ENCODE measurements at regions not wholly inside any gene's neighbourhood (a gene's known extent, or its start where the extent isn't known, plus 50 kb on each side); places are given as distances from the start of the nearest gene placed in this dataset.

DNA sequence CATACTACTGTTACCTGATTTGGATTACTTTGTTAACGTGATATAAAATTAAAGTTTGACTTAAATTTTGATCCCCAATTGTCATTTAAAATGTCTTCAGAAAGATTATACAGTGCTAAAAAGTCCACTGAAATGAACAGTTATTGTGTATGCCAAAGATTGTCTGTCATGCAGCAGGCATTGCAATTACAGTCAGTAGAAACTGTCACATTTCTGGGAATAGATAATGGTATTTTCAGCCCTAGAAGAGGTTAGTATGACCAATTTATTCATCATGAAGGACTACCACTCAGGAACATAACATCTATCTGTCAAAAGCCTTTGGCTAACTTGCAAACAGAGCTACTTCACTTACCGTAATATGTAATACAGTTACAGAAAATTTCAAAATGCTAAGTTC, 852.5 kb upstream of the TENM4 start (continued):
- no peak for TF ChIP-seq OSR1 (CRISPR knock-in tag; IDR thresholded peaks at IDR 0.05)
- TF ChIP-seq ZNF8 (CRISPR knock-in tag; IDR thresholded peaks at IDR 0.05): no peak
- no peak for TF ChIP-seq RARB (CRISPR knock-in tag; IDR thresholded peaks at IDR 0.05)
- TF ChIP-seq, protein P1, sequence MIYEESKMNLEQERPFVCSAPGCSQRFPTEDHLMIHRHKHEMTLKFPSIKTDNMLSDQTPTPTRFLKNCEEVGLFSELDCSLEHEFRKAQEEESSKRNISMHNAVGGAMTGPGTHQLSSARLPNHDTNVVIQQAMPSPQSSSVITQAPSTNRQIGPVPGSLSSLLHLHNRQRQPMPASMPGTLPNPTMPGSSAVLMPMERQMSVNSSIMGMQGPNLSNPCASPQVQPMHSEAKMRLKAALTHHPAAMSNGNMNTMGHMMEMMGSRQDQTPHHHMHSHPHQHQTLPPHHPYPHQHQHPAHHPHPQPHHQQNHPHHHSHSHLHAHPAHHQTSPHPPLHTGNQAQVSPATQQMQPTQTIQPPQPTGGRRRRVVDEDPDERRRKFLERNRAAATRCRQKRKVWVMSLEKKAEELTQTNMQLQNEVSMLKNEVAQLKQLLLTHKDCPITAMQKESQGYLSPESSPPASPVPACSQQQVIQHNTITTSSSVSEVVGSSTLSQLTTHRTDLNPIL (CRISPR knock-in tag; IDR thresholded peaks at IDR 0.05; ENCODE audit: low read depth): no peak
- no peak for TF ChIP-seq POU6F1 (CRISPR knock-in tag; IDR thresholded peaks at IDR 0.05; ENCODE audit: borderline replicate concordance, low read depth)
- TF ChIP-seq ZNF70 (CRISPR knock-in tag; IDR thresholded peaks at IDR 0.05): no peak
- no peak for TF ChIP-seq ZFP30 (CRISPR knock-in tag; IDR thresholded peaks at IDR 0.05)

- ATAC-seq: no peak
- TF ChIP-seq ESRRG (CRISPR knock-in tag; IDR thresholded peaks at IDR 0.05): no peak
- TF ChIP-seq, protein P2, sequence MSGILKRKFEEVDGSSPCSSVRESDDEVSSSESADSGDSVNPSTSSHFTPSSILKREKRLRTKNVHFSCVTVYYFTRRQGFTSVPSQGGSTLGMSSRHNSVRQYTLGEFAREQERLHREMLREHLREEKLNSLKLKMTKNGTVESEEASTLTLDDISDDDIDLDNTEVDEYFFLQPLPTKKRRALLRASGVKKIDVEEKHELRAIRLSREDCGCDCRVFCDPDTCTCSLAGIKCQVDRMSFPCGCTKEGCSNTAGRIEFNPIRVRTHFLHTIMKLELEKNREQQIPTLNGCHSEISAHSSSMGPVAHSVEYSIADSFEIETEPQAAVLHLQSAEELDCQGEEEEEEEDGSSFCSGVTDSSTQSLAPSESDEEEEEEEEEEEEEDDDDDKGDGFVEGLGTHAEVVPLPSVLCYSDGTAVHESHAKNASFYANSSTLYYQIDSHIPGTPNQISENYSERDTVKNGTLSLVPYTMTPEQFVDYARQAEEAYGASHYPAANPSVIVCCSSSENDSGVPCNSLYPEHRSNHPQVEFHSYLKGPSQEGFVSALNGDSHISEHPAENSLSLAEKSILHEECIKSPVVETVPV (CRISPR knock-in tag; IDR thresholded peaks at IDR 0.05): no peak
- TF ChIP-seq ZFP3 (CRISPR knock-in tag; IDR thresholded peaks at IDR 0.05): no peak
- TF ChIP-seq ZNF70 (CRISPR knock-in tag; IDR thresholded peaks at IDR 0.05): no peak
- no peak for TF ChIP-seq TOX (CRISPR knock-in tag; IDR thresholded peaks at IDR 0.05; ENCODE audit: borderline replicate concordance)
- TF ChIP-seq ZNF8 (CRISPR knock-in tag; IDR thresholded peaks at IDR 0.05): no peak
- no peak for TF ChIP-seq ZNF565 (CRISPR knock-in tag; conservative IDR thresholded peaks at IDR 0.05; ENCODE audit: low read depth)
- no peak for TF ChIP-seq RARB (CRISPR knock-in tag; IDR thresholded peaks at IDR 0.05)
- TF ChIP-seq ZC3H10 (CRISPR knock-in tag; IDR thresholded peaks at IDR 0.05): no peak
These were observed 844.3 kb upstream of the TENM4 start for GRCh38 chr11:80284946-80285785.

DNA sequence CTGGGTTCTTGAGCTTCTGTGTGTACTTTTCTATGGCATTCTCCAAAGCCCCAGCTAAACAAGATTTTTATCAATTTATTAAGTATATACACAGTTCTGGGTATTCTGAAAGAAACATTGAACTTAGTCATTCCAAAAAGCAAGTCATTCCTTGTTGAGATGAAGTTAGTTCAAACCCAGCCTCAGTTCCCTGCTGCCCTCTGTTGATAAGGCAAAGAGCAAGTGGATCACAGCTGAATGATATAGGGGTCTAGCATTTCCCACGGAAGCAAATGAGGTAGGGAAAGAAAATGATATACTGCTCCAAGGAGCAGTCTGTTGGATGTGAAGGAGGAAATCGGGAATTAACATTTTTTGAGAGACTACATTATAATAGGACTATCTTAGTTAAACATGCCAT, 841.8 kb upstream of the TENM4 start:
- TF ChIP-seq PATZ1 (CRISPR knock-in tag; IDR thresholded peaks at IDR 0.05; ENCODE audit: borderline replicate concordance) (no peak), BACH2 (CRISPR knock-in tag; IDR thresholded peaks at IDR 0.05; ENCODE audit: borderline replicate concordance) (no peak), RARB (CRISPR knock-in tag; IDR thresholded peaks at IDR 0.05) (no peak), ZNF565 (CRISPR knock-in tag; conservative IDR thresholded peaks at IDR 0.05; ENCODE audit: low read depth) (no peak), ZFP30 (CRISPR knock-in tag; IDR thresholded peaks at IDR 0.05) (no peak), ZFP3 (CRISPR knock-in tag; IDR thresholded peaks at IDR 0.05) (no peak), ISL1 (CRISPR knock-in tag; IDR thresholded peaks at IDR 0.05) (no peak), TOX (CRISPR knock-in tag; IDR thresholded peaks at IDR 0.05; ENCODE audit: borderline replicate concordance) (no peak)
- no peak for ATAC-seq

GRCh38 chr11:80281194-80281593, 840.4 kb upstream of the TENM4 start:
- TF ChIP-seq GLIS3 (CRISPR knock-in tag; IDR thresholded peaks at IDR 0.05) (no peak), POU6F1 (CRISPR knock-in tag; IDR thresholded peaks at IDR 0.05; ENCODE audit: borderline replicate concordance, low read depth) (no peak), ARNTL (CRISPR knock-in tag; IDR thresholded peaks at IDR 0.05; ENCODE audit: borderline replicate concordance, low read depth) (no peak), CSDC2 (CRISPR knock-in tag; IDR thresholded peaks at IDR 0.05) (no peak), TOX (CRISPR knock-in tag; IDR thresholded peaks at IDR 0.05; ENCODE audit: borderline replicate concordance) (no peak), TSHZ2 (CRISPR knock-in tag; IDR thresholded peaks at IDR 0.05) (no peak), ISL1 (CRISPR knock-in tag; IDR thresholded peaks at IDR 0.05) (no peak), ZC3H10 (CRISPR knock-in tag; IDR thresholded peaks at IDR 0.05) (no peak), ZNF70 (CRISPR knock-in tag; IDR thresholded peaks at IDR 0.05) (no peak)
- TF ChIP-seq, protein P2 (CRISPR knock-in tag; IDR thresholded peaks at IDR 0.05): no peak
- no peak for ATAC-seq

Measured in SK-N-SH treated with all-trans-retinoic acid at 6 μM for 48 hours (cell line).